22Rv1 (cell line): ENCODE measurements at regions not wholly inside any gene's neighbourhood (a gene's known extent, or its start where the extent isn't known, plus 50 kb on each side); places are given as distances from the start of the nearest gene placed in this dataset.

Experiments
- CTCF ChIP-seq: fragments of 450-650 bp; IDR thresholded peaks from 2 replicates; pipeline ENCODE4 v1.5.1; 2017; ENCODE audit warnings: mild to moderate bottlenecking
- ZFX ChIP-seq: fragments of 450-650 bp; IDR thresholded peaks from 2 replicates; pipeline ENCODE4 v1.6.1; 2017; ENCODE audit warnings: antibody characterized with exemption, borderline replicate concordance

- no peak for TF ChIP-seq CTCF
- TF ChIP-seq ZFX = no peak
Measured at GRCh38 chr3:177603148-177603603, 405.9 kb upstream of the TBL1XR1 start.
